Loucy (cell line): ENCODE measurements at regions not wholly inside any gene's neighbourhood (a gene's known extent, or its start where the extent isn't known, plus 50 kb on each side); places are given as distances from the start of the nearest gene placed in this dataset.

Source experiments
- H2AFZ ChIP-seq: fragments of 200-600 bp; sonication (generic); 2 replicates; pipeline ENCODE4 v1.6.0; 2016; ENCODE audit warnings: antibody characterized with exemption, mild to moderate bottlenecking, low read length, moderate library complexity
- H3F3A ChIP-seq: fragments of 200-600 bp; 2 replicates; pipeline ENCODE4 v1.6.0; 2016; ENCODE audit warnings: antibody characterized with exemption, low read depth, mild to moderate bottlenecking
- H3K27me3 ChIP-seq: fragments of 200-600 bp; sonication (generic); 2 replicates; pipeline ENCODE4 v1.6.1; 2014; ENCODE audit warnings: low read length, mild to moderate bottlenecking; ENCODE audit not compliant: insufficient read depth, poor library complexity, severe bottlenecking
- H3K36me3 ChIP-seq: fragments of 200-600 bp; sonication (generic); 2 replicates; pipeline ENCODE4 v1.6.1; 2016; ENCODE audit warnings: low read length; ENCODE audit not compliant: insufficient read depth
- H3K4me1 ChIP-seq: fragments of 200-600 bp; sonication (generic); 2 replicates; pipeline ENCODE4 v1.5.1; 2014; ENCODE audit warnings: low read length, mild to moderate bottlenecking; ENCODE audit not compliant: insufficient read depth, poor library complexity, severe bottlenecking
- H3K4me2 ChIP-seq: fragments of 200-600 bp; sonication (generic); 2 replicates; pipeline ENCODE4 v1.6.0; 2014; ENCODE audit warnings: antibody characterized with exemption, low read length, low read depth, mild to moderate bottlenecking; ENCODE audit not compliant: poor library complexity, severe bottlenecking
- H3K4me3 ChIP-seq: fragments of 200-600 bp; sonication (generic); 2 replicates; pipeline ENCODE4 v1.5.1; 2014; ENCODE audit warnings: low read length, mild to moderate bottlenecking, mixed read lengths; ENCODE audit not compliant: poor library complexity, severe bottlenecking
- H3K79me2 ChIP-seq: fragments of 200-600 bp; sonication (generic); 2 replicates; pipeline ENCODE4 v1.6.1; 2014; ENCODE audit warnings: low read length; ENCODE audit not compliant: insufficient read depth
- H3K9ac ChIP-seq: fragments of 200-600 bp; sonication (generic); 2 replicates; pipeline ENCODE4 v1.6.0; 2014; ENCODE audit warnings: mild to moderate bottlenecking, low read depth, low read length, moderate library complexity; ENCODE audit not compliant: poor library complexity, severe bottlenecking
- H3K9me2 ChIP-seq: fragments of 200-600 bp; sonication (generic); replicated peaks from 2 replicates; pipeline ENCODE4 v1.6.1; 2016; ENCODE audit warnings: low read depth, low read length, mixed read lengths
- H3K9me3 ChIP-seq: fragments of 200-600 bp; sonication (generic); 2 replicates; pipeline ENCODE4 v1.6.1; 2014; ENCODE audit warnings: mild to moderate bottlenecking, antibody characterized with exemption, low read length, low read depth; ENCODE audit not compliant: insufficient read depth
- H4K20me1 ChIP-seq: fragments of 200-600 bp; sonication (generic); 2 replicates; pipeline ENCODE4 v1.6.0; 2014; ENCODE audit warnings: antibody characterized with exemption, low read length, mild to moderate bottlenecking; ENCODE audit not compliant: insufficient read depth, poor library complexity, severe bottlenecking
- EZH2phosphoT487 ChIP-seq: fragments of 200-600 bp; IDR thresholded peaks from 2 replicates; pipeline ENCODE4 v1.6.1; 2018; ENCODE audit warnings: antibody characterized with exemption, mild to moderate bottlenecking, moderate library complexity, borderline replicate concordance
- TF ChIP-seq, protein P1 (sequence below): fragments of 200-600 bp; sonication (generic); conservative IDR thresholded peaks from 2 replicates; pipeline ENCODE4 v1.5.1; 2014; ENCODE audit warnings: mild to moderate bottlenecking, antibody characterized with exemption, low read length

DNA sequence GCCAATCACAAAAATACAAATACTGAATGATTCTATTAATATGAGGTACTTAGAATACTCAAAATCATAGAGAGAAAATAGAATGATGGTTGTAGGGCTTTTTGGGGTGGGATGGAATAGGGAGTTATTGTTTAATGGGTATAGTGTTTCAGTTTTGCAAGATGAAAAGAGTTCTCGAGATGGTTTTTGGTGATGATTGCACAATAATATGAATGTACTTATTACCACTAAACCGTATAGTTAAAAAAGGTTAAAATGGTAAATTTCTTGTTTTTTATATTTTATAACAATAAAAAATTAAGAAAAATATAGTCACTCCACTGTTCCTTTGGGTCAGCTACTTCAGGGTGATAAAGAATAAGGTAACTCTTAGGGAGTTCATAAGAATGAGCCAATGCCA, 560.1 kb downstream of the TDRD15 start:
- H3F3A ChIP-seq, result no peaks in the 10 kb centered on the region
- H3K9me3 ChIP-seq, result no peaks in the 10 kb centered on the region
- H3K36me3 ChIP-seq, result no peaks in the 10 kb centered on the region

DNA sequence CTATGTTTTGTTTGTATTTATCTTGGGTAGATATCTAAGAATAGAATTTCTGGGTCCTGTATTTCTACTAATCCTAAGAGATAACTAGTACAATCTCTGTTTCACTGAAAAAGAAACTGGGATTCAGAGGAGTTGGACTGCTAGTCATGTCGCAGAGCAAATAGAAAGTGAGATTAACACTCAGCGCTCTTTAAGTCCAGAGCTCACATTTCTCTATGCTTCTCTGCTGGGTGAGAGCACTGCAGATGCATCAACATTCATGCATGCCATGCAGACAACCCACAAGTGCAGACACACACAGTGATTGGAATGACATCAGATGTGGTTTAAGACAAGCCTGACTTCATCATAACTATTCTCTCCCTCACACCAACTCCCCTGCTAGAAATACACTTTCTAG, 563.8 kb downstream of the TDRD15 start:
- H4K20me1 ChIP-seq, result no peaks in the 10 kb centered on the region
- H3K4me2 ChIP-seq, result no peak overlapping the region
- no peak overlapping the region for H3K4me3 ChIP-seq
- no peaks in the 10 kb centered on the region for H3K27me3 ChIP-seq
- H2AFZ ChIP-seq, result no peak overlapping the region
- H3K4me1 ChIP-seq, result no peaks in the 10 kb centered on the region
- no peaks in the 10 kb centered on the region for H3K36me3 ChIP-seq
- no peaks in the 10 kb centered on the region for H3K9me3 ChIP-seq
- 0 out of 2 replicates have a peak, but pooled peaks cover 7% of the 10 kb centered on the region for H3K9me2 ChIP-seq
- H3F3A ChIP-seq, result no peaks in the 10 kb centered on the region
- no peak overlapping the region for H3K9ac ChIP-seq
- no peak for TF ChIP-seq EZH2phosphoT487
- TF ChIP-seq, protein P1, sequence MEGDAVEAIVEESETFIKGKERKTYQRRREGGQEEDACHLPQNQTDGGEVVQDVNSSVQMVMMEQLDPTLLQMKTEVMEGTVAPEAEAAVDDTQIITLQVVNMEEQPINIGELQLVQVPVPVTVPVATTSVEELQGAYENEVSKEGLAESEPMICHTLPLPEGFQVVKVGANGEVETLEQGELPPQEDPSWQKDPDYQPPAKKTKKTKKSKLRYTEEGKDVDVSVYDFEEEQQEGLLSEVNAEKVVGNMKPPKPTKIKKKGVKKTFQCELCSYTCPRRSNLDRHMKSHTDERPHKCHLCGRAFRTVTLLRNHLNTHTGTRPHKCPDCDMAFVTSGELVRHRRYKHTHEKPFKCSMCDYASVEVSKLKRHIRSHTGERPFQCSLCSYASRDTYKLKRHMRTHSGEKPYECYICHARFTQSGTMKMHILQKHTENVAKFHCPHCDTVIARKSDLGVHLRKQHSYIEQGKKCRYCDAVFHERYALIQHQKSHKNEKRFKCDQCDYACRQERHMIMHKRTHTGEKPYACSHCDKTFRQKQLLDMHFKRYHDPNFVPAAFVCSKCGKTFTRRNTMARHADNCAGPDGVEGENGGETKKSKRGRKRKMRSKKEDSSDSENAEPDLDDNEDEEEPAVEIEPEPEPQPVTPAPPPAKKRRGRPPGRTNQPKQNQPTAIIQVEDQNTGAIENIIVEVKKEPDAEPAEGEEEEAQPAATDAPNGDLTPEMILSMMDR, result no peak
- no peaks in the 10 kb centered on the region for H3K79me2 ChIP-seq

More for the DNA sequence above, 560.1 kb downstream of the TDRD15 start:
- no peaks in the 10 kb centered on the region for H4K20me1 ChIP-seq
- no peaks in the 10 kb centered on the region for H3K4me1 ChIP-seq
- H3K27me3 ChIP-seq, result no peaks in the 10 kb centered on the region
- no peak overlapping the region for H3K4me3 ChIP-seq
- no peaks in the 10 kb centered on the region for H3K79me2 ChIP-seq
- H2AFZ ChIP-seq, result no peak overlapping the region
- TF ChIP-seq, protein P1, result no peak
- no peak for TF ChIP-seq EZH2phosphoT487
- H3K4me2 ChIP-seq, result no peak overlapping the region
- H3K9ac ChIP-seq, result no peak overlapping the region
- H3K9me2 ChIP-seq, result no peaks in the 10 kb centered on the region

DNA sequence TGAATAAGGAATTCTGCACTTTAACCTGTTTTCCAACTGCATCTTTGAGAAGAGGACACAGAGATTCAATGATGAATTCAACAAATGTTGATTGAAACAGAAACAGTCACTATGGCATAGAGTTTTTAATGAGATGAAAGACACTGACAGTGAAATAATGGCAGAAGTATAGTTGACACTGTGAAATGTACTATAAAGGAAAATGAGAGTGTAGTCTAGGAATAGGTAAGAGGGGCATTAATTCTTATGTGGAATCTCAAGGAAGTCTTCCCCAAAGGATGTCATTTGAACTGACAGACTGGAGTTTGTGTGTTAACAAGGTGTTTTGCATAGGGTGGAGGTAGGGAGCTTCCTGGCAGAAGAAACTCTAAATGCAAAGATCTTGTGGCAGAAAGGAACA, 566.2 kb downstream of the TDRD15 start:
- Histone ChIP-seq H3K36me3 (no peaks in the 10 kb centered on the region), H3K9me2 (0 out of 2 replicates have a peak, but pooled peaks cover 7% of the 10 kb centered on the region), H3K4me3 (no peak overlapping the region), H3K79me2 (no peaks in the 10 kb centered on the region), H3K9ac (no peak overlapping the region), H4K20me1 (no peaks in the 10 kb centered on the region), H3F3A (no peaks in the 10 kb centered on the region), H3K4me1 (no peaks in the 10 kb centered on the region), H3K27me3 (no peaks in the 10 kb centered on the region), H3K9me3 (no peaks in the 10 kb centered on the region), H3K4me2 (no peak overlapping the region), H2AFZ (no peak overlapping the region)
- TF ChIP-seq, protein P1, result no peak
- no peak for TF ChIP-seq EZH2phosphoT487
